ENCODE measurements at regions not wholly inside any gene's neighbourhood (a gene's known extent, or its start where the extent isn't known, plus 50 kb on each side); places are given as distances from the start of the nearest gene placed in this dataset.

DNA sequence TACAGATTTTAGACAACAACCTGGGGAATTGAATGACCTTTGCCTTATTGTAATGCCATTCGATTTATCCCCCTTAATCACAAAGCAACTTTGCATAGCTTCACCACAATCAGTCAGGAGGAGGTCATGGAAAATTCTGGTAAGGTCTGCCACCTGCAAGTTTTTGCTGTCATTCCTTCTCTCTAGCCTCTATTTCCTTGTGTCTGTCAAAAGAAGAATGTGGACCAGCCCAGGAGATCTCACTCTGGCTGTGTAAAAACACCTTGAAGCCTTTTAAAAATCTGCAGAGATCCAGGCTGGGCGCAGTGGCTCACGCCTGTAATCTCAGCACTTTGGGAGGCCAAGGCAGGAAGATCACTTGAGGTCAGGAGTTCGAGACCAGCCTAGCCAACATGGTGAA is 74.1 kb upstream of the BZW1 start:
- TF ChIP-seq, protein P1, sequence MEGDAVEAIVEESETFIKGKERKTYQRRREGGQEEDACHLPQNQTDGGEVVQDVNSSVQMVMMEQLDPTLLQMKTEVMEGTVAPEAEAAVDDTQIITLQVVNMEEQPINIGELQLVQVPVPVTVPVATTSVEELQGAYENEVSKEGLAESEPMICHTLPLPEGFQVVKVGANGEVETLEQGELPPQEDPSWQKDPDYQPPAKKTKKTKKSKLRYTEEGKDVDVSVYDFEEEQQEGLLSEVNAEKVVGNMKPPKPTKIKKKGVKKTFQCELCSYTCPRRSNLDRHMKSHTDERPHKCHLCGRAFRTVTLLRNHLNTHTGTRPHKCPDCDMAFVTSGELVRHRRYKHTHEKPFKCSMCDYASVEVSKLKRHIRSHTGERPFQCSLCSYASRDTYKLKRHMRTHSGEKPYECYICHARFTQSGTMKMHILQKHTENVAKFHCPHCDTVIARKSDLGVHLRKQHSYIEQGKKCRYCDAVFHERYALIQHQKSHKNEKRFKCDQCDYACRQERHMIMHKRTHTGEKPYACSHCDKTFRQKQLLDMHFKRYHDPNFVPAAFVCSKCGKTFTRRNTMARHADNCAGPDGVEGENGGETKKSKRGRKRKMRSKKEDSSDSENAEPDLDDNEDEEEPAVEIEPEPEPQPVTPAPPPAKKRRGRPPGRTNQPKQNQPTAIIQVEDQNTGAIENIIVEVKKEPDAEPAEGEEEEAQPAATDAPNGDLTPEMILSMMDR (IDR thresholded peaks at IDR 0.05): no peak
- no peak for TF ChIP-seq POLR2AphosphoS5 (IDR thresholded peaks at IDR 0.05; ENCODE audit: low read depth, low read length)

Measured in Panc1 (cell line).